BE2C (cell line): ENCODE measurements at regions not wholly inside any gene's neighbourhood (a gene's known extent, or its start where the extent isn't known, plus 50 kb on each side); places are given as distances from the start of the nearest gene placed in this dataset.

ENCODE experiments used
- DNase-seq: peaks from one replicate; pipeline ENCODE4 v3.0.0-alpha.2; 2020
- H3K27me3 ChIP-seq: fragments of 250-450 bp; sonication (Bioruptor Pico); 2 replicates; pipeline ENCODE4 v1.5.1; 2020; ENCODE audit warnings: mild to moderate bottlenecking
- H3K36me3 ChIP-seq: fragments of 250-450 bp; sonication (Bioruptor Pico); 2 replicates; pipeline ENCODE4 v1.5.1; 2020; ENCODE audit warnings: mild to moderate bottlenecking
- H3K4me1 ChIP-seq: fragments of 250-450 bp; sonication (Bioruptor Pico); 2 replicates; pipeline ENCODE4 v1.5.1; 2020
- H3K4me3 ChIP-seq: 2 replicates; pipeline ENCODE4 v1.5.1; 2011; ENCODE audit warnings: low read depth, low read length
- H3K9me3 ChIP-seq: fragments of 250-450 bp; sonication (Bioruptor Pico); 2 replicates; pipeline ENCODE4 v1.5.1; 2020
- CTCF ChIP-seq: IDR thresholded peaks from 2 replicates; pipeline ENCODE4 v1.5.1; 2012; ENCODE audit warnings: mild to moderate bottlenecking, low read depth, low read length

DNA sequence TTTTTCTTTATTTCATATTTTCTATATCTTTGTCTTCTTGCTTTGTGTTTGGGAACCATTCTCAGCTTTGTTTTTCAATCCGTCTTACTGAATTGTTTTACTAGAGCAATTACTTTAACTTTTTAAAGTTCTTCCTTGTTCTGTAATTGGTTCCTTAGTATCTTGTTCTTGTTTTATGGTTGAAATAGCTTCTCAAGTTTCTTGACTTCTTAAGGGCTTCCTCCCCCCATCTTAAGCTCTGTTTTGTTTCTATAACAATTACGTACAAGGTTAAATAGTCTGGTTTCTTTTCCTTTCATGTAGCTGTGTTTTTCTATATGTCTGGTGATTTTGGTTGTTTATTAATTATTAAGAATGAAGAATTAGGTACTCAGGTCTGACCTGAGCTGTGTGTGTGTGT, 158.0 kb downstream of the SDHAF3 start:
- Histone ChIP-seq H3K4me3 (no peak overlapping the region), H3K36me3 (no peaks in the 10 kb centered on the region), H3K27me3 (peaks cover 8% of the 10 kb centered on the region), H3K4me1 (no peaks in the 10 kb centered on the region), H3K9me3 (no peaks in the 10 kb centered on the region)
- DNase-seq, result no peak
- no peak for TF ChIP-seq CTCF

- Histone ChIP-seq H3K4me1 (no peaks in the 10 kb centered on the region), H3K4me3 (no peak overlapping the region), H3K36me3 (no peaks in the 10 kb centered on the region), H3K9me3 (no peaks in the 10 kb centered on the region), H3K27me3 (no peaks in the 10 kb centered on the region)
- TF ChIP-seq CTCF, result no peak
- DNase-seq, result no peak
Measured at GRCh38 chr7:97280950-97281349, 163.5 kb downstream of the SDHAF3 start.

DNA sequence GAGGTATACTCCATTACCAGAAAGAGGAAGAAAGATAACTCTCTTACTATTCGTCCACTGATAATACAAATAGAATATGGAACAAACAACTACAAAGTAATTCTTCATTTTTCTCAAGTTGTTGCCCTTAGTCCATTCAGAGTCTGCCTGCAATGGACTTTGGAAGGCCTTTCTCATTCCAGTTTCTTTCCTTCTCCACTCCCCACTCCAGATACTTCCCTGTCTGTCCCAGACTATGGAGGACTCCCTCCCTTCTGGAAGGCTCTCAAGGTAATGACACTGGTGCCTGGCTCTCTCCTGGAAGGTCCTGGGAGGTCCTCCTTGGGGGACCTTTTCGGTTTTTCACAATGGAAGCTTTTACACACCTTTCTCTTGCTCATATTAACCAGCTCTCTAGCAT, 167.8 kb downstream of the SDHAF3 start:
- H3K27me3 ChIP-seq, result no peaks in the 10 kb centered on the region
- no peaks in the 10 kb centered on the region for H3K4me1 ChIP-seq
- H3K4me3 ChIP-seq, result no peak overlapping the region
- TF ChIP-seq CTCF, result no peak
- DNase-seq, result no peak
- H3K9me3 ChIP-seq, result no peaks in the 10 kb centered on the region
- H3K36me3 ChIP-seq, result no peaks in the 10 kb centered on the region

- no peaks in the 10 kb centered on the region for H3K36me3 ChIP-seq
- no peaks in the 10 kb centered on the region for H3K9me3 ChIP-seq
- H3K4me3 ChIP-seq, result no peak overlapping the region
- no peaks in the 10 kb centered on the region; the same call in 1 of the 2 replicates for H3K27me3 ChIP-seq
- no peak for DNase-seq
- no peak for TF ChIP-seq CTCF
- no peaks in the 10 kb centered on the region for H3K4me1 ChIP-seq
Measured at GRCh38 chr7:97293031-97293430, 175.5 kb downstream of the SDHAF3 start.

DNA sequence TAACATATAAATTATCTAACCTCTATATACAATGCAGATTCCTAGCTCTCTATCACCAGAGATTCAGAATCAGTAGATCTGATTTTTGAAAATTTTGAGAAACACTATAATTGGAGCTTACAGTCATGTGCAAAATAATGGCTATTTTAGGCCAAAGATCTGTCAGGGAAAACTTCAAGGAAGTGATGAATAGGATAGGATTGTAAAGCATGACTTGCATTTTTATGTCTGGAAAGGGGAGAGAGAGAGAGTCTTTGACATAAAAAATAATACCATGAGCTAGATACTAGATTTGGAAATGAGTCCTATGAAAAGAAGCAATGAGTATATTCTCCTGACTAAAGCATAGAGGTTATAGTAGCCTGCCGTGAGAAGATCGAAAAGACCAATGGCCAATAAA, 181.1 kb downstream of the SDHAF3 start:
- DNase-seq, result no peak
- H3K36me3 ChIP-seq, result no peaks in the 10 kb centered on the region
- no peak for TF ChIP-seq CTCF
- H3K27me3 ChIP-seq, result no peaks in the 10 kb centered on the region; the same call in 1 of the 2 replicates
- H3K4me1 ChIP-seq, result no peaks in the 10 kb centered on the region
- H3K9me3 ChIP-seq, result no peaks in the 10 kb centered on the region
- no peak overlapping the region for H3K4me3 ChIP-seq

GRCh38 chr7:97305589-97305988, 188.1 kb downstream of the SDHAF3 start:
- no peak for DNase-seq
- no peak overlapping the region for H3K4me3 ChIP-seq
- H3K9me3 ChIP-seq, result no peaks in the 10 kb centered on the region
- H3K4me1 ChIP-seq, result no peaks in the 10 kb centered on the region
- no peaks in the 10 kb centered on the region for H3K36me3 ChIP-seq
- no peaks in the 10 kb centered on the region for H3K27me3 ChIP-seq
- no peak for TF ChIP-seq CTCF
